K562 (cell line): ENCODE measurements at regions not wholly inside any gene's neighbourhood (a gene's known extent, or its start where the extent isn't known, plus 50 kb on each side); places are given as distances from the start of the nearest gene placed in this dataset.

ENCODE experiments used
- ATAC-seq: fragments of 200-7000 bp; cut with Tn5 transposase; 3 replicates; pipeline ENCODE4 v1.9.1; 2020; ENCODE audit warnings: moderate library complexity
- BruUV-seq: library from RNA; stranded (reverse); fragments of 400-500 nt; replicated peaks from 2 replicates; lab custom pipeline; 2021; lab: Mats Ljungman, UMichigan
- CTCF ChIA-PET: fragments of 300-600 bp; formaldehyde crosslinking; extraction: SDS; loops from one replicate; lab custom pipeline; 2021; ENCODE audit warnings: low intra/inter-chr PET ratio; lab: Yijun Ruan, JAX
- POLR2A ChIA-PET: fragments of 300-600, 350-650 bp; sonication (Branson Sonifier 250); formaldehyde crosslinking; extraction: SDS; loops from one replicate; lab custom pipeline; 2021; ENCODE audit warnings: antibody characterized with exemption, inconsistent platforms; lab: Yijun Ruan, JAX
- DNase-seq, 4 experiments: peaks; one replicate each; pipeline versions ENCODE4 v3.0.0 to v3.0.0-alpha.2; 2011 to 2018; ENCODE audit warnings: low spot score in 3 of 4, mixed read lengths in 3 of 4; ENCODE audit errors: extremely low read depth in 1 of 4
- FAIRE-seq: peaks from 2 replicates; lab custom pipeline; 2011; peaks lifted over from hg19 to GRCh38; lab: Jason Lieb, UNC
- H2AFZ ChIP-seq: 2 replicates; pipeline ENCODE4 v1.6.0; 2011; ENCODE audit warnings: low read depth, low read length, control low read depth, inconsistent platforms
- H3K27ac ChIP-seq: fragments of 200-600 bp; 3 replicates; pipeline ENCODE4 v1.8.0; 2011; ENCODE audit warnings: low read depth, mild to moderate bottlenecking, control low read depth, inconsistent platforms, low read length, moderate library complexity, mixed read lengths; ENCODE audit errors: extremely low read depth
- H3K27me3 ChIP-seq, 2 experiments: fragments of 300-600 bp in 1 of 2; 2 replicates in 1 of 2; 3 replicates in 1 of 2; pipeline versions ENCODE4 v1.6.0 to v1.8.0; 2011; ENCODE audit warnings: inconsistent platforms in 2 of 2, low read length in 2 of 2, mild to moderate bottlenecking in 1 of 2, mixed read lengths in 1 of 2, moderate library complexity in 1 of 2; ENCODE audit not compliant: control insufficient read depth in 2 of 2, insufficient read depth in 2 of 2
- H3K36me3 ChIP-seq: fragments of 300-600 bp; 3 replicates; pipeline ENCODE4 v1.8.0; 2011; ENCODE audit warnings: mild to moderate bottlenecking, low read length, inconsistent platforms; ENCODE audit not compliant: control insufficient read depth, insufficient read depth
- H3K4me1 ChIP-seq, 2 experiments: fragments of 200-600 bp in 1 of 2; replicated peaks in 1 of 2; 2 replicates in 1 of 2; 3 replicates in 1 of 2; pipeline versions ENCODE4 v1.5.1 to v1.8.0; 2011; ENCODE audit warnings: inconsistent platforms in 2 of 2, low read length in 2 of 2, mild to moderate bottlenecking in 1 of 2, mixed read lengths in 1 of 2, moderate library complexity in 1 of 2; ENCODE audit not compliant: control insufficient read depth in 2 of 2, insufficient read depth in 2 of 2
- H3K4me2 ChIP-seq: 2 replicates; pipeline ENCODE4 v1.6.1; 2011; ENCODE audit warnings: low read length, control low read depth, inconsistent platforms, mixed read lengths; ENCODE audit not compliant: insufficient read depth
- H3K4me3 ChIP-seq: fragments of 200-600 bp; sonication (generic), shearing (Covaris generic); 2 replicates; pipeline ENCODE4 v1.5.1; 2016; ENCODE audit warnings: control low read depth, inconsistent platforms
- H3K79me2 ChIP-seq: fragments of 200-600 bp; 3 replicates; pipeline ENCODE4 v1.8.0; 2011; ENCODE audit warnings: low read length, inconsistent platforms; ENCODE audit not compliant: control insufficient read depth, insufficient read depth
- H3K9ac ChIP-seq, 2 experiments: 2 replicates each; pipeline versions ENCODE4 v1.6.0 to v1.6.1; 2011; ENCODE audit warnings: low read depth in 2 of 2, low read length in 2 of 2, control low read depth in 1 of 2, inconsistent platforms in 1 of 2, mild to moderate bottlenecking in 1 of 2, mixed read lengths in 1 of 2; ENCODE audit not compliant: insufficient read depth in 1 of 2
- H3K9me1 ChIP-seq: one replicate; pipeline ENCODE4 v1.6.0; 2011; ENCODE audit warnings: inconsistent platforms, mild to moderate bottlenecking, low read length, moderate library complexity; ENCODE audit not compliant: control insufficient read depth, insufficient read depth
- H3K9me3 ChIP-seq: replicated peaks from 2 replicates; pipeline ENCODE4 v1.5.1; 2011; ENCODE audit warnings: low read depth, low read length, inconsistent platforms; ENCODE audit not compliant: control insufficient read depth, insufficient read depth
- H4K20me1 ChIP-seq: replicated peaks from 2 replicates; pipeline ENCODE4 v1.6.1; 2011; ENCODE audit warnings: low read length, inconsistent platforms, mixed read lengths; ENCODE audit not compliant: control insufficient read depth, insufficient read depth
- ATF1 ChIP-seq, 2 experiments: fragments of 450-650 bp in 1 of 2; IDR thresholded peaks; 2 replicates each; pipeline ENCODE4 v1.6.1; 2016; ENCODE audit warnings: missing compliant biosample characterization in 1 of 2, missing genetic modification characterization in 1 of 2
- HNRNPH1 ChIP-seq: fragments of 200-400 bp; formaldehyde crosslinking; optimal IDR thresholded peaks from 2 replicates; pipeline ENCODE3; 2017; ENCODE audit warnings: low read depth, mild to moderate bottlenecking, low read length, moderate library complexity
- KLF6 ChIP-seq: fragments of 250-450 bp; sonication (Bioruptor Pico); IDR thresholded peaks from 2 replicates; pipeline ENCODE4 v1.4.0; 2020; ENCODE audit warnings: mild to moderate bottlenecking, moderate library complexity, borderline replicate concordance
- NFE2 ChIP-seq: IDR thresholded peaks from 2 replicates; pipeline ENCODE4 v1.6.1; 2014; ENCODE audit warnings: antibody characterized with exemption, low read depth
- POLR2AphosphoS2 ChIP-seq: IDR thresholded peaks from 2 replicates; pipeline ENCODE4 v1.6.1; 2012; ENCODE audit warnings: low read length, improper control_type of control experiment
- RFX5 ChIP-seq: IDR thresholded peaks from 2 replicates; pipeline ENCODE4 v1.6.1; 2011; ENCODE audit warnings: low read depth, mild to moderate bottlenecking, improper control_type of control experiment, low read length
- TAL1 ChIP-seq: fragments of 450-650 bp; IDR thresholded peaks from 2 replicates; pipeline ENCODE4 v1.6.1; 2016; ENCODE audit warnings: mild to moderate bottlenecking
- ZBED1 ChIP-seq: IDR thresholded peaks from 2 replicates; pipeline ENCODE4 v1.6.1; 2014
- ZFPM2 ChIP-seq: fragments of 250-450 bp; sonication (Bioruptor Pico); IDR thresholded peaks from 2 replicates; pipeline ENCODE4 v1.5.1; 2022; ENCODE audit warnings: mild to moderate bottlenecking
- ZNF354B ChIP-seq: fragments of 250-450 bp; sonication (Bioruptor Pico); IDR thresholded peaks from 2 replicates; pipeline ENCODE4 v1.4.0; 2020
- ZNF780A ChIP-seq: fragments of 250-450 bp; sonication (Bioruptor Pico); IDR thresholded peaks from 2 replicates; pipeline ENCODE4 v1.5.0; 2021; ENCODE audit warnings: mild to moderate bottlenecking
- ZSCAN29 ChIP-seq: fragments of 450-650 bp; IDR thresholded peaks from 2 replicates; pipeline ENCODE4 v1.6.1; 2017
- WGBS: fragments of 100-300 bp; shearing (Covaris generic); methylation state at CpG from one replicate; pipeline ENCODE4 v1.1.6; 2016; ENCODE audit warnings: low coverage, mixed read lengths; ENCODE audit not compliant: insufficient coverage; ENCODE audit errors: missing lambda C conversion rate; 5-methylcytosine and 5-hydroxymethylcytosine counted together
- in situ Hi-C: fragments of 300-500 bp; cut with MboI; formaldehyde crosslinking; loops from 4 replicates; pipeline ENCODE4 v1.15.0; 2018; ENCODE audit warnings: inconsistent platforms, mixed read lengths
- intact Hi-C: fragments of 100-400 bp; cut with micrococcal nuclease; formaldehyde crosslinking; loops from 2 replicates; pipeline ENCODE4 v1.14.2; 2022
- TF ChIP-seq, protein P1 (sequence below): fragments of 450-650 bp; IDR thresholded peaks from 2 replicates; pipeline ENCODE4 v1.7.0; 2016; ENCODE audit warnings: borderline replicate concordance
- TF ChIP-seq, protein P2 (sequence below): sonication (generic); formaldehyde crosslinking; IDR thresholded peaks from 2 replicates; pipeline ENCODE4 v1.8.0; 2023; ENCODE audit warnings: mild to moderate bottlenecking, missing genetic modification reagents

DNA sequence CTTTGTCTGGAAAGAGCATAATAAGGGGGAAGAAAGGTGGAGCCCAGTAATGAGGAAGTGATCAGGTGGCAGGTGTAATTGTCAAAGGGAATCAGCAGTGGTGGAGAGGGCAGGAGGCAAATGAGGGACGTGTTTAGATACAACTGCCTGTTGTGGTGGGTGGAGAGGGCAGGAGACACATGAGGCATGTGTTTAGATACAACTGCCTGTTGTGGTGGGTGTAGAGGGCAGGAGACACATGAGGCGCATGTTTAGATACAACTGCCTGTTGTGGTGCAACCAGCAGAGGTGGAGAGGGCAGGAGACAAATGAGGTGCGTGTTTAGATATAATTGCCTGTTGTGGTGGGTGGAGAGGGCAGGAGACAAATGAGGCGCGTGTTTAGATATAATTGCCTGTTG lies 173.1 kb downstream of the ANKRD30B start:
- Histone ChIP-seq H3K4me3 (no peak overlapping the region), H3K9ac (no peak overlapping the region), H4K20me1 (no peaks in the 10 kb centered on the region), H3K27me3 (no peaks in the 10 kb centered on the region), H3K79me2 (no peaks in the 10 kb centered on the region), H3K4me2 (no peak overlapping the region), H3K36me3 (no peaks in the 10 kb centered on the region), H3K9me1 (no peaks in the 10 kb centered on the region), H3K9me3 (no peaks in the 10 kb centered on the region), H2AFZ (no peak overlapping the region), H3K4me1 (no peaks in the 10 kb centered on the region), H3K27ac (no peak overlapping the region)
- CTCF ChIA-PET: no interaction called here
- no peak for TF ChIP-seq ATF1 (CRISPR knock-in tag; IDR thresholded peaks at IDR 0.05)
- no peak for TF ChIP-seq ATF1 (tag; IDR thresholded peaks at IDR 0.05)
- TF ChIP-seq POLR2AphosphoS2: no peak
- FAIRE-seq (no peak), ATAC-seq (no peak), DNase-seq (no peak)
- POLR2A ChIA-PET: no interaction called here
- no TSS peak for BruUV-seq
- in situ Hi-C loops (no loop called here), intact Hi-C loops (no loop called here)
- WGBS: 0% methylated on average over 5 of the region's 5 CpGs

DNA sequence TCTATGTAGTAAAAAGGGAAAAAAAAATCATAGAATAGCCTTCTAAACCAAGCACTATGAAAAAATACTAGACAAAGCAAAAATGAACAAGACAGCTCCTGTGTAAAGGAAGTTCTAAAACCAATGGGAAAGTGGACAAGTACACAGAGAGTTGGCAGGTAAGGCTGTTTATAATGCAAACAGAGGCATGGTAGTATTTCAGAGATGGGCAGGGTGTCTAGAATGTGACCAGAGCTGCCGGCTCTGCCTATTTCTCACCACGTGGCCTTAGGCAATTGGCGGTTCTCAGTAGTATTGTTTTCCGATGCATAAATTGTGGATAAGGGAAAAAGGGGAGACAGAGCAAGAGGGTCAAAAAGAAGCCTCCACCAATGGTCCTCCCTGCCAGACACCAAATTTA lies 173.6 kb downstream of the ANKRD30B start:
- no peak for ATAC-seq
- Histone ChIP-seq H3K4me1 (no peaks in the 10 kb centered on the region), H2AFZ (no peak overlapping the region), H3K9me3 (no peaks in the 10 kb centered on the region), H3K79me2 (no peaks in the 10 kb centered on the region), H3K27ac (no peak overlapping the region), H3K27me3 (no peaks in the 10 kb centered on the region), H4K20me1 (no peaks in the 10 kb centered on the region), H3K4me3 (no peak overlapping the region), H3K36me3 (no peaks in the 10 kb centered on the region), H3K9ac (no peak overlapping the region), H3K4me2 (no peak overlapping the region), H3K9me1 (no peaks in the 10 kb centered on the region)
- no peak for DNase-seq
- WGBS: 0% methylated on average over 4 of the region's 4 CpGs
- in situ Hi-C loops: no loop called here
- POLR2A ChIA-PET: no interaction called here
- FAIRE-seq: no peak
- no TSS peak for BruUV-seq
- CTCF ChIA-PET: no interaction called here
- intact Hi-C loops: no loop called here
- TF ChIP-seq TAL1 (no peak), ZBED1 (no peak), ZFPM2 (CRISPR knock-in tag) (no peak), ZNF780A (CRISPR knock-in tag) (no peak), ZNF354B (no peak), NFE2 (no peak), HNRNPH1 (no peak), ZSCAN29 (no peak), RFX5 (no peak), KLF6 (no peak)
- TF ChIP-seq, protein P1, sequence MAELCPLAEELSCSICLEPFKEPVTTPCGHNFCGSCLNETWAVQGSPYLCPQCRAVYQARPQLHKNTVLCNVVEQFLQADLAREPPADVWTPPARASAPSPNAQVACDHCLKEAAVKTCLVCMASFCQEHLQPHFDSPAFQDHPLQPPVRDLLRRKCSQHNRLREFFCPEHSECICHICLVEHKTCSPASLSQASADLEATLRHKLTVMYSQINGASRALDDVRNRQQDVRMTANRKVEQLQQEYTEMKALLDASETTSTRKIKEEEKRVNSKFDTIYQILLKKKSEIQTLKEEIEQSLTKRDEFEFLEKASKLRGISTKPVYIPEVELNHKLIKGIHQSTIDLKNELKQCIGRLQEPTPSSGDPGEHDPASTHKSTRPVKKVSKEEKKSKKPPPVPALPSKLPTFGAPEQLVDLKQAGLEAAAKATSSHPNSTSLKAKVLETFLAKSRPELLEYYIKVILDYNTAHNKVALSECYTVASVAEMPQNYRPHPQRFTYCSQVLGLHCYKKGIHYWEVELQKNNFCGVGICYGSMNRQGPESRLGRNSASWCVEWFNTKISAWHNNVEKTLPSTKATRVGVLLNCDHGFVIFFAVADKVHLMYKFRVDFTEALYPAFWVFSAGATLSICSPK: no peak
- TF ChIP-seq, protein P2, sequence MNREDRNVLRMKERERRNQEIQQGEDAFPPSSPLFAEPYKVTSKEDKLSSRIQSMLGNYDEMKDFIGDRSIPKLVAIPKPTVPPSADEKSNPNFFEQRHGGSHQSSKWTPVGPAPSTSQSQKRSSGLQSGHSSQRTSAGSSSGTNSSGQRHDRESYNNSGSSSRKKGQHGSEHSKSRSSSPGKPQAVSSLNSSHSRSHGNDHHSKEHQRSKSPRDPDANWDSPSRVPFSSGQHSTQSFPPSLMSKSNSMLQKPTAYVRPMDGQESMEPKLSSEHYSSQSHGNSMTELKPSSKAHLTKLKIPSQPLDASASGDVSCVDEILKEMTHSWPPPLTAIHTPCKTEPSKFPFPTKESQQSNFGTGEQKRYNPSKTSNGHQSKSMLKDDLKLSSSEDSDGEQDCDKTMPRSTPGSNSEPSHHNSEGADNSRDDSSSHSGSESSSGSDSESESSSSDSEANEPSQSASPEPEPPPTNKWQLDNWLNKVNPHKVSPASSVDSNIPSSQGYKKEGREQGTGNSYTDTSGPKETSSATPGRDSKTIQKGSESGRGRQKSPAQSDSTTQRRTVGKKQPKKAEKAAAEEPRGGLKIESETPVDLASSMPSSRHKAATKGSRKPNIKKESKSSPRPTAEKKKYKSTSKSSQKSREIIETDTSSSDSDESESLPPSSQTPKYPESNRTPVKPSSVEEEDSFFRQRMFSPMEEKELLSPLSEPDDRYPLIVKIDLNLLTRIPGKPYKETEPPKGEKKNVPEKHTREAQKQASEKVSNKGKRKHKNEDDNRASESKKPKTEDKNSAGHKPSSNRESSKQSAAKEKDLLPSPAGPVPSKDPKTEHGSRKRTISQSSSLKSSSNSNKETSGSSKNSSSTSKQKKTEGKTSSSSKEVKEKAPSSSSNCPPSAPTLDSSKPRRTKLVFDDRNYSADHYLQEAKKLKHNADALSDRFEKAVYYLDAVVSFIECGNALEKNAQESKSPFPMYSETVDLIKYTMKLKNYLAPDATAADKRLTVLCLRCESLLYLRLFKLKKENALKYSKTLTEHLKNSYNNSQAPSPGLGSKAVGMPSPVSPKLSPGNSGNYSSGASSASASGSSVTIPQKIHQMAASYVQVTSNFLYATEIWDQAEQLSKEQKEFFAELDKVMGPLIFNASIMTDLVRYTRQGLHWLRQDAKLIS: no peak
